Activated CD4-positive, alpha-beta T cell treated with anti-CD3 and anti-CD28 coated beads, Interleukin-2, Interleukin-6, amounts not matched to agents 100 ng/mL and 50 ng/mL, durations not matched to agents 16 hours and 8 hours (primary cell): ENCODE measurements at regions not wholly inside any gene's neighbourhood (a gene's known extent, or its start where the extent isn't known, plus 50 kb on each side); places are given as distances from the start of the nearest gene placed in this dataset.
A peak's percentile ranks its signal among the peaks of the same experiment; 100 is the strongest.

Source experiments
- DNase-seq: peaks from one replicate; pipeline ENCODE4 v3.0.0-alpha.2; 2020

DNA sequence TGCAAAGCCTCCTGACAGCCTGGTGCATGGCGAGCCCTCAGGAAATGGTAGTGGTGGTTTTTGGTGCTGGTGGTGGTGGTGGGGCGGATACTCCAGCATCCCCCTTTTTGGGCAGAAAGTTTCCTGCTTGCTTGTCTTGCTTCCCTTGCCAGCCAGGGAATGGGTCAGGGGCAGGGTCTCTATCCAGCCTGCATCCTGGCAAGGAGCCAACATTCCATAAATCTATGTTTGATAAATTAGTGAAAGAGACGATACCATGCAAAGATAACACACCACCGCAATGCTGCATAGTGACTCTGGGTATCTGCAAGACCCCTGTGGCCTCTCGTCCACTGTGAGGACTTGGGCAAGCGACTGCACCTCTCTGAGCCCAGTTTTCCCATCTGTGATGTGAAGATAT, 246.2 kb downstream of the LRFN2 start:
- DNase-seq: no peak

DNA sequence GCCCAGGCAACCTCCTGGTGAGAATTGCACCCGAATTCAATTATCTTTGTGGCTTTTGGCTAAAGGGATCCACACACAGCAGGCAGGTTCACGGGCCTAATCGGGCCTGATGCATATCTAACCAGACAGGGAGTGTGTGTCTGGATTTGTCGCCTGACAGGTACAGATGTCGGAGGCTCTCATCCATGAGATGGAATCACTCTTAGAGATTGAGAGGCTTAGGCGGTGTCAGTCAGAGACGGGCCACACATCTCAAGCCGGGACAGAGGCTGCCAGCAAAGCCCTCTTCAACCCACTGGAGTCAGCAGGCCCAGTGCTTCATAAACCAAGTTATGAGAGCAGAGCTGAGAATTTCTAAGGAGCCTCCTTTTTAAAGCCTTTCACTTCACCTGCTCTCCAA, 247.0 kb downstream of the LRFN2 start:
- DNase-seq: no peak

DNA sequence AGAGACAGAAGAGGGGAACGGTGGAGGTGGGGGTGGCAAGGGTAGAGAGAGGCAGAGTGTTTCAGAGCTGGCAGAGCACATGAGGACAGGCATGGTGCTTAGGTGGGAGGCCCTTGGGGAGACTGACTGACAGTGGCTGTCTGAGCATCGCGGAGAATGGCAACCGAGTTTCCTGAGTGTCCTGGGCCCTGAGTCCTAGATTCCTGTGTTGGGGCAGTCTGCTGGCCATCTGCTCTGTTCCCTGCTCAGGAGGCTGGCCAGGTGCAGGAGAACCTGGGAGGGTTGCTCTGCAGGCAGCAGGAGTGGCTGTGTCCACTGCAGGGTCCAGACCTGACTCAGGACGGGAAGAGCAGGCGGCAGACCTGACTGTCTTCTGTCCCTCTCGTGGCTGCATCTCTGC, 248.9 kb downstream of the LRFN2 start:
- DNase-seq: no peak

DNA sequence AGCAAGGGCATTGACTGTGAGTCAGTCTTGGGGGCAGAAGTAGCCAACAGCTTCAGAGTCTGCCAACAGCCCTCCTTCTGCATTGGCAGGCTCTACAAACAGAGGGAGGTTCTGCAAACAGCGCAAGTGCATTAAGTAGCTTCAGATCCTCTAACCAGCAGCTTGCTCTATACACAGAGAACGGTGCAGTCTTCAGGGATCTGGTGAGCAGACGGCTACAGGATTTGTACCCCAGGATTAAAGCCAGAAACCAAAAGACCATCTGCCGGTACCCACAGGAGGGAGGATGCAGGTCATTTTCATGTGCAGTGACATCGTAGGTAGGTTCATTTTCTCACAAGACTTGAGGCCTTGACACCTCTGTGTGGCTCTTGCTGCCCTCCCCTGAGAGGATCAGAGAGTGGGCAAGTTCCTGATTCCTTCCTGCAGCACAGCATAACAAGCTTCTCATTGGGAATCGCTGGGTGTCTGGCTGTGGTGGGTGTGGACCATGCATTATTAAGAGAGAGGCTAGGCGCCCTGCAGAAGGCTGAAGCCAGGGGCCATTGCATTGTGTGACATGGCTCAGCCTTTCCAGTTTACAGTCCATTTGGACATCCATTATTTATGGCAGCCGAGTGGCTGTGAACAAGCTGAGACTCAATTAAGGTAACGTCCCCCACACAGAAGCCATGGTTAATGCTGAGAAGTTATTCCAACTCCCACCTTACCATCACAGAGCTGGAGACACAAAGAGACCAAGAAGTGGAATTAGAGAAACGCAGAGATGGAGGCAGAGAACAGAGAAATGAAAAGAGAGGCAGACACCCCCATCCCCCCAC, 250.0 kb downstream of the LRFN2 start:
- no peak for DNase-seq

DNA sequence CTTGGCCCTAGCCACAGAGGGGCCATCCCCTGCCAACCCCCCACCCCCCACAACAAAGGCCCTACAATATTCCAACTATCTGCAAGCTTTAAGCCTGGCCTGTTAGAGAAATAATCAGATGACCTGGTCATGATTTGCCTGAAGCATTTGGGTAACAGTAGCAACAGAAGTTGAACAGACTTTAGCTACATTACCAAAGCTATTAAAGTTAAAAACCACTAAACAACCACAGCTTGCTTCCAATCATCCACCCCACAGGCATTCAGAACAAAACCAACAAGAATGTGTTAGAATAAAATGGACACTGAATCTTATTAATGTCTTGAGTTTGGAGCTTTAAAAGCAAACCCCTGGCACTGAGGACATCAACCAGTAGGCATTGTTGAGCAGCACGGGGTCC, 250.9 kb downstream of the LRFN2 start:
- DNase-seq: no peak

DNA sequence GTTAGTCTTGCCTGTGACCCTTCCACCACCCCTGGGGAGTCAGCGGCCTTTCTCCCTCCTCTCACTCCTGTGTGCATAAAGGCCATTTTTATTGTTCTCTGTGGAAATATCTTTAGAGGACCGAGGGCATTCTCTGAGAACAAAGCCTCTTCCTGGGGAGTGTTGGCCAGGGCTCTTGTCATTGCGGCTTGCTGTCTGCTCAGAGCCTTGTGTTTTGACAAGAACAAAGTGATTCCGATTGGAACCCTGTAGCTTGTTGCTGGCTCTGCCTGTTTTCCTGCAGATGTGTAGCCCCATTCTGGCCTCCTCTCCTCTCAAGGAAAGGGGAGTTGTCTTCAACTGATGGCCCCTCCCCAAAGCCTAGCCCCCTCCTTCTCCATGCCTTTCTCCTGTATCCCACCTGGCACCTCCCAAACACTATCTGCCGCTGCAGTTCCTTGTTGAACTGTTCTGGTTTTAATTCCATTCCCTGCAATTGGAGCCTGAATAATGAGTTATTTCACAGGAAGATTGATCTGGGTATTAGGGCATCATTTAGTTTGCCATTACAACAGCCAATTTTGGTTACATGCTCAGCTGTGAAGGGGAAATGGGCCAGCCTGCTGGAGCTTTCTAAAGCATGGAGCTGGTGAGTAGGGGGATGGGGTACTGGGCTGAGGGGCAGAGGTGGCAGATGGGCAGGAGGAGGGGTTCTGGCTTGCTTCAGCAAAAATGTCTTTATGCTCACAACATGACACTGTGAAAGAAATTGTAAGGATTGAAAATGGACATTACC, 252.5 kb downstream of the LRFN2 start:
- DNase-seq: no peak

DNA sequence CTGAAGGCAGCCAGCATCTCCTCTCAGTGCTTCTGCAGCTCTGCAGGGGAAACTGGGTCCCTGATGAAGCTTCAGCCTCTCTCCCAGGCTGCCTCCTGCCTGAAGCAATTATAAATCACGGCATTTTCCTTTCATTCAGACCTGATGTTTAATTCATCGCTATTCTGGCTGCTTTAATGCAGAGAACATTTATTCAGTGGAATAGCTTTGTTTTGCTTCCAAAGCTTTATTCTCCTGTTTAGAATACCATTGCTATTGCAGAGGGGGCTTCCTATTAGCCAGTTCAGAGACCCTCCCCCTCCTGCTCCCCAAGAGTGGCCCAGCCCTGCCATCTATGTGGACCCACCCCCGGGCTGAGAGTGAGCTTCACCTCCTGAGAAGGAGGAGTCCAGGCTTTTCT, 255.6 kb downstream of the LRFN2 start:
- no peak for DNase-seq

DNA sequence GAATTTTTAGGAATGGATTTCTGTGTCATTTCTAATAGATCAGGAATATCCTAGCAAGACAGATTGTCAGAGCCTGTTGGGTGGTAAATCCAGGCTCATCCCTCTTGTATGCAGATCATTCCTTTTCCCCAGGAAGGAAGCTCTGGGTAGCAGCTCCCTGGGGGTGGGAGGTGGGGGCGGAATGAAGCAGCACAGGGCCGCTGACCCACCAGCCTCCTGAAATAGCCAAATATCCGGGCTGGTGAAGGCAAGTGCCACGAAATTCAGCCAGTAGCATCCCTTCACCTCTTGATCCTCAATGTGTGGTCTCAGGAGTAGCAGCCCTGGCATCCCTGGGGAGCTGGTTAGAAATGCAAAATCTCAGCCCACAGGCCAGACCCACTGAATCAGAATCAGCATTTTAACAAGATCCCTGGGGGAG, 256.9 kb downstream of the LRFN2 start:
- DNase-seq: no peak

DNA sequence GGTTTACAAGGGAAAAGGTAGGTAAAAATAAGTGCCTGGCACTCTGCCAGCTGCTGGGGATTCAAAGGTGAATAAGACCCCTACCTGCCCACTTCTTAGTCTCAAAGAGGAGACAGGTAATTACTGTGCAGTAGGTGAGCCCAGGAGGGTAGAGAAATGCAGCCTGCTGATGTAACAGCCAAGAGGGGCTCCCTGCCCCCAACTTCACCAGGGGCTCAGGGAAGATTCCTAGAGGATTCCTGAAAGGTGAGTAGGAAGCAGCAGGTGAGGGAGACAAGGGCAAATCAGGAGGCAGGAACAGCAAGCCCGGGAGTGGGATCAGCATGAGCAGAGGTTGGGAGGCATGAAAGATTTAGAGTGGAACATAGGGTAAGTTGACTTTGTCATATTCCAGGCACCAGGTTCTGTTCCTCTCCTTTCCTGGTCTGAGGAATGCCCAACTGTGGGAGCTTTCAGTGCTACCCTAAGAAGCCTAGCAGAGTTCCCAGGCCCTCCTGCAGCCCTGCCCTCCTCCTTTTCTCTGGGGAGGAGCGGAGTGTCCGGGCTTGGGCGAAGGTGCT, 258.1 kb downstream of the LRFN2 start:
- no peak for DNase-seq

DNA sequence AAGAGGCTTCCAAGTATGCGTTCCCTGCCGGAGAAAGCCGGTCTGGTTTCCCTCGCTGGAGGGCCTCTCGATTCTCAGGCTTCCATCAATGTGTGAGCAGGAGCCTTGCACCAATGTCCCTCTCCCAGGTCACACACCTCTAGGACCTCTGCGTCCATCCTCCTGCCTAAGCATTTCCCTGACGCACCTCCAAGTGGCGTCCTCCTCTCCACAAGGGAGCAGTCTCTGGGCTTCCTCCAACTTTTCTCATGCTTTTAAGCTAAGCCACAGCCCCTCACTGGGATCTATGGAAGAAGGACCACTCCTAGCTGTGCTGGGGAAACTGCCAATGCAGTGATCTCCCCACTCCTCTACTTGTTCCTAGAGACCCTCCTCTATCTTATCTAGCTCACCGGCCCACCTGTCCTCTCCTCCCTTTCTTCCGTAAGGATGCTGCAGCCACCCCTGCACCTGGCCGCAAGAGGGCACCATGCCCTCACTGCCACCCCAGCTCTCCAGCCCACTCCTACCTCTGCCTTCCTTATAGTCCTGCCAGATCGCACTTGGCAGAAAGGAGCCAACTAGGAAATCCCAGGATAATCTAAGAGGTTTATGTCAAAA, 258.7 kb downstream of the LRFN2 start:
- DNase-seq: peak; percentile 27

DNA sequence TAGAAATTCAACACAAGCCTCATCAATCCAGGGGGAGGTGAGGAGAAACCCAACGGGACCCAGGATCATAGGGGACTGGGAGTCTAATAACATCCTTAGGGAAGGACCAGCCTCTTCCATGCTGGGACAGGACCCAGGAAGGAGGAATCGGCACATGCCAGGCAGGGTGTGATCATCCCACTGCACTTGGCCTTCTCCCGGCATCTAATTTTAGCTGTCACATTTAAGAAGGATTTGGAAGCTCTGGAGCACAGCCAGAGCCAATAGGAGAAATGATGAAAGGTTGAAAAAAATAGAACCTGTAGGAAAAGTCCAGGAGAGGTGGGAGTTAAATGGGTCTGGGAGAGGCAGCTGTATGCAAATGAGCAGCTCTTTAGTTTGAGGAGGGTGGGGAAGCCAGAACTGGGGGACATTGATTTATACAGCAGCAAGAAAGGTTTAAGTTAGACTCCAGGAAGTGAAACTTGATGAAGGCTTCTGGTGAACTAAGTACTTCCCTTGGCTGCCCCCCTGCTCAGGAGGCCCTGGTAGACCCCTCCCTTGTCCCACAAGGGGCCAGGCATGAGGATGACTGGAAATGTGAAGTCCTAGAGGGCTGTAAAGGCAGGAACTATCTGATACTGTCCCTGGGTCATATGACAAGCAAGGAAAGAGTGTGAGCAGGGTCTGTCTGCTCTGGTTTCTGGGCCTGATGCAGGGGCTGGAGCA, 260.3 kb downstream of the LRFN2 start:
- DNase-seq: no peak

DNA sequence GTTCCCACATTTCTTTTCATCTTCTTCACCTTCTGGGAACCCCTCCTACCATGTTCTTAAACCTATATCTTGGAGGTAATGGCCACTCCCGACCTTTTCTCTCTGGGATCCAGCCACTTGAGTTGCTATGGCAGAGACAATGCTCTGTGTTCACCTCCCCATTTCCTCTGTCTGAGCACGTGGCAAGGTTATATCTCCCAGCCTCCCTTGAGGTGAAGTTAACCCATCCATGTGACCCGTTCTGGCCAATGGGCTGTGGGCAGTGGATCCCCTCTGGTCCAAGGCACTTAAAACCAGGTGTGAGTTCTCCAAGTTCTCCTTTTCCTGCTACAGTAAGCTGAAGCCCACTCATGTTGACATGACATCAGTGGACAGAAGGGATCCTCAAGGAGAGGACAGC, 261.4 kb downstream of the LRFN2 start:
- no peak for DNase-seq

DNA sequence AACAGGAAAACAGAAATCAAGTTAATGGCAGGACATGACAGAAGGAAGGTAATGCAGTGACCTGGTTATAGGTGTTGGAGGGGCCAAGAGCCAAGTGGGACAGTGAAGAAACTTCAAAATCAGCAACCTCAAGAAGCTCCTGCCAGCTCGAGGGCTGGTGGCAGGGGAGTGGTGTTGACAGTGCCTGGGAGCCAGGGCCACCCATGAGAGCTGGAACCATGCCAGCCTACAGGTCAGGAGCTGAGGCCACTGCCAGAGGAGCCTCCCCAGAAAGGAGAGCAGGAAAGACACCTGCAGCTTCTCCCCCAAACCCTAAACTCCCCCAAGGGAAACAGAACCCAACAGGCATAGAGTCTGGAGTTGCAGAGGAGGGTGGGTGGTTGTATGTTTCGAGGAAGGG, 262.1 kb downstream of the LRFN2 start:
- DNase-seq: no peak

DNA sequence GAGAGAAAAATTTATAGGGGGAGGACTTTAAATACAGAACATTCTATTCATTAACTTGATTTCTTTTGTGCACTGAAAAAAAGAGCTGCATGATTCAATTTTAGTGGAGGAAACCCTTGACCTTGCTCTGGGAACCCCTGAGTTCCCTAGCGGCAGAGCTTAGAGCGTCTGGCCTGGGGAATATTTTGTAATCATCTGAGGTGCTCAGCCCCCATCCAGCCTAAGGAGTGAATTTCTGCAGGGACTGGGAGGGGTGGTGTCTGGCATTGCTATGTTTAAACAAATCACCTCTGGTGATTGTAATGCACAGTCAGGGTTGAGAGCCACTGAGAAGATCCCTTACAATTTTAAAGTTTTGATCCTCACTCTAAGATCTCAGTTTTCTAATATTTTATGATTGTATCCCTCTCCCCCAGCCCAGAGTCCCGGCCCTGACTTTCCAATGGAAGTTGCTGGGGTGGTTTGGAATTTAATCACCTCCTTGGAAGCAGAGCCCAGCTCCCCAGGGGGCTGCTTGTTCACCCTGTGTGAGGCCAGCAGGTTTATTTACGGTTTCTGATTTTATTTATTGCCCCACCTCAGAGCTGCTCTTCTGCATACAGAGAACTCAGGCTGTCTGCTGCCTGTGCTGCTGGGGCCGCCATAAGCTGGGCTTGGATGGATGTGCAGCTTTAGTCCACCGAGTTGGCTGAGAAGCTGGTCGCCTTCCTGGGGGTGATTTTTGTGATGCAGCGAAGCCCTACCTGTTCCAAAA, 263.1 kb downstream of the LRFN2 start:
- DNase-seq: no peak

DNA sequence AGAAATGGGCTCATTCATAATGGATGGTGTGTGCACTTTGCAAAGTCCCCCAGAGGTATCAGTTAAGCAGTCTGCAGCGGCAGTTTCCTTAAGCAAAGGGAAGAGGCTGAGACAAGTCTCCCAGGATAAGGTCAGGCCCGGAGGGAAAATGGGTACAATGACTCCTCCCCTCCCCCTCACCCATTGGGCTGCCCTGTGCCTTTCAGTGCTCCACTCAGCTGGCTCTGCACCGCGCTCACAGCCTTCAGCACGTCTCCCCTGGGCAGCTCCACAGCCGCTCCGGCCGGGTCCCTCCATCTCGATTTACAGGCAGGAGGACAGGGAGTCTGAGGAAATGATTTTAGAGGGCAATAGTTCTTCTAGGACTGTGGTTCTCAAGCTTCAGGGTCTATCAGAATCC, 264.8 kb downstream of the LRFN2 start:
- DNase-seq: no peak

DNA sequence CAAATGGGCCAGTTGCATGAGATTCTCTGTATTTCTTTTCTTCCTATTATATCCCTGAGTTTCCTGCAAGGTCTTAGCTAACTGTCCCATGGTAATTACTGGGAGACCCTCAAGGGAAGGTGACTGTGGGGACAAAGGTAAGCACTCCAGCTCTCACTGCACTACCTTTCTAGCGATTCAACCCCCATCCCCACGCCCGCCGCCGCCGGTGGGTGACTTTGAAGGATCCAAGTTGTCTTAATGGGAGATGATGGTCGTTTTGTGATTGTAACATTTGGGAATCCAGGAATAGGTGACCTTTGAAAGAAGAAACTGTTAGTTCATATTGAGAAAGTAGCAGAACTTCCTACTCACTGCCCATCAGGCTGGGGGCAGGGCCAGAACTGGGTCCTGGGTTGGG, 265.5 kb downstream of the LRFN2 start:
- DNase-seq: no peak

DNA sequence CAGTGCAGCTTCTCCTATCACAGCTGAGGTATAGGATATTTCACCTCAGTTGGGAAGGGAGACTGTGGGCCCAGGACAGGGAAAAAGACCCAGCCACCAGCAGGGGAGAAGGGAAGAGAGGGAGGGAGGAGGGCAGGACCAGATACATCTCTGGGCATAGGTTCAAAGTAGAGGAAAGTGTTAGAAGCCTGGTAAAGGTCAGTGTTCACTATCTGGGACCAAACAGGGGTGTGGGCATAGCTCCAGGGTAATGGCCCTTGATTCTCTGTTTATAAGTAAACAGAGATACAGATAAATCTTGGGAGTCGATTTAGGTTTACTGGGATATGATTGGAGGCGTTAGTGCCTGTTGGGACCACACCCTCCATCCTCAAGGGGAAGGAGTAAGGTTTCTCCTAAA, 266.2 kb downstream of the LRFN2 start:
- no peak for DNase-seq

DNA sequence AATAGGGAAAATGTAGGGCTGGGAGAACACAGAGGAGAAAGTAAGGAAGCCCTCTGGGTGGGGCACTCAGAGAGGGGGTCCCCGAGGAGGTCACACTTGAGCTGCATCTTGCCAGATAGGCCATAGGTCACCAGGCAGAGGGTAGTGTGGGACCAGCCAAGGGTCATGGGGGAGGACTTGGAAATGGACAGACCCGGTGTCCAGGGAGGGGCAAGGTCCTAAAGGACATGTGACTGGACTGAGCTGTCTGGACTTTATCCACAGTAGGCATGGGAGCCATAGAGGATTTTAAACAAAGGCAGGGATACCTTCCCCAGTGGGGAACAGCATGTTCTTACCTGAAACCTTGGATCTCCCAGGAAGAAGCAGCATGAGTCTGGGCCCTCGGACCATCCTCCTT, 266.7 kb downstream of the LRFN2 start:
- no peak for DNase-seq

DNA sequence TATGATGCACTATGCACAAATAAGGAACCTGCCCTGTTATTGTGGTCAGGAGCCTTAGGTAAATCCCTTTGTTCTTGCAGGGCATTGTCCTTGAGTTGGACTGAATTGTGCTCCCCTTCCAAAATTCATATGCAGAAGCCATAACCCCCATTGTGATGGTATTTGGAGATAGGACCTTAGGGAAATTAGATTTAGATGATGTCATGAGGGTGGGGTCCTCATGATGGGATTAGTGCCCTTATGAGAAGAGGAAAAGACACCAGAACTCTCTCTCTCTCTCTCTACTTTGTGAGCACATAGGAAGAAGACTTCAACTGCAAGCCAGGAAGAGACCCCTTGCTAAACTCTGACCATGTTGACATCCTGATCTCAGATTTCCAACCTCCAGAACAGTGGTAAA, 268.0 kb downstream of the LRFN2 start:
- DNase-seq: no peak

DNA sequence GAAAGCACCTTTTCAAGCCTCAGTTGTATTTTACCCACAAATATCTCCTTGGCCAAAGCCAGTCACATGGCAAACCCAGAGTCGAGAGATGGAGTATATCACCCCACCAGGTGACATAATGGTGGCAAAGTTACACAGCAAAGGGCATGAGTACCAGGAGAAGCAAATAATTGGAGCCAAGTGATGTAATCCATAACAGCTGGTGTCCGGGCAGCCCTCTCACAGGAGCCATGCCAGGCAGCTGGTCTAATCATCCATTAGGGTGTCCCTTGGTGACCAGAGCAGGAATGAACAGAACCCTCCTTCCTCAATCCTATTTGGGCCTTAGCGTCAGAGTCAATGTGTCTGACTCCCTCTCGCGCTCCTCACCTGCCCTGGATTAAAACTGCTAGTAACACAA, 272.1 kb downstream of the LRFN2 start:
- DNase-seq: no peak

DNA sequence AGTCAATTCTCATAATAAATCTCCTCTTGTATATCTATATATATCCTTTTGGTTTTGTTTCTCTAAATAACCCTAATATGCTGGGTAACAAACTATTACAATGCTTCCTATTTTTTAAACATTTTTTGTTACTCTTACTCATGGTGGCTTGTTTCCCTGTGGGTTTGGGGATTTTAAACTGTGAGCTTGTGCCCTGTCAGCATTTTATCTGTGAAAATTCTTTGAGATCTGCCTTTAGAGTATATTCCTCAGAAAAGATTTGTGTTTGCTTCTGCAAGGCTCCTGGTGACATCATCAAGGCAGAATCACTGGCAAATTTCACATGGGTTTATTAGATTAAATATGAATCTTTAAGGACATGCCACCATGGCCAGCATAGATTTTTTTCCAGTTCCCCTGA, 273.6 kb downstream of the LRFN2 start:
- DNase-seq: no peak
